ENCODE measurements at regions not wholly inside any gene's neighbourhood (a gene's known extent, or its start where the extent isn't known, plus 50 kb on each side); places are given as distances from the start of the nearest gene placed in this dataset.

DNA sequence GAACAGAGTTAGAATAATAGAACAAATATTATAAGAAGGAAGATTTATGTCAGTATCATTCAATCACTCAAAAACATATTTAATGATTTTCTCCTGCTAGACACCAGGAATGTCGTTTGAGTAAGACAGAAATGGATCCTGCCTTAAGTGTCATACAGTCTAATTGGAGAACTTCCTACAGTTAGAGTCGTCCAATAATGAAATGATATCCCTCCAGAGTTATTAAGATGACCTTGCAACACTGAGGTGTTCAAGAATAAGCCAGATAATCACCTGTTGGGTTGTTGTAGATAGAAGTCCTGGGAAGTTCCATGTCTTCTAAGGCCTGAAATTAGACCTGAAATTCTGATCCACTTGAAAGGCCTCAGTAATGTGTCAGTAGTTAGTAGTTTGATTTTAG lies 132.3 kb downstream of the SLC38A4 start:
- ChIA-PET RAD21 (ENCODE audit: low non-redundant PET in 1 of 2, low total read pairs in 2 of 2, uncharacterized antibody in 2 of 2, unreplicated experiment in 2 of 2) (no interaction called here), POLR2A (no interaction called here), CTCF (no interaction called here)
- DNase-seq (ENCODE audit: low read depth, low spot score) (no peak), ATAC-seq (no peak)
- TF ChIP-seq JUND (IDR thresholded peaks at IDR 0.05) (no peak), SP1 (IDR thresholded peaks at IDR 0.05; ENCODE audit: low read depth) (no peak), POLR2A (IDR thresholded peaks at IDR 0.05; ENCODE audit: borderline replicate concordance, extremely low read depth, insufficient read depth, insufficient read length) (no peak), YY1 (IDR thresholded peaks at IDR 0.05; ENCODE audit: extremely low read depth, insufficient replicate concordance, low read depth, low read length) (no peak), ELF1 (IDR thresholded peaks at IDR 0.05; ENCODE audit: borderline replicate concordance, low read depth) (no peak), ATF3 (IDR thresholded peaks at IDR 0.05) (no peak), EZH2phosphoT487 (IDR thresholded peaks at IDR 0.05; ENCODE audit: borderline replicate concordance) (no peak), EZH2 (IDR thresholded peaks at IDR 0.05) (no peak), SIN3A (IDR thresholded peaks at IDR 0.05; ENCODE audit: low read depth) (no peak)
- TF ChIP-seq, protein P1, sequence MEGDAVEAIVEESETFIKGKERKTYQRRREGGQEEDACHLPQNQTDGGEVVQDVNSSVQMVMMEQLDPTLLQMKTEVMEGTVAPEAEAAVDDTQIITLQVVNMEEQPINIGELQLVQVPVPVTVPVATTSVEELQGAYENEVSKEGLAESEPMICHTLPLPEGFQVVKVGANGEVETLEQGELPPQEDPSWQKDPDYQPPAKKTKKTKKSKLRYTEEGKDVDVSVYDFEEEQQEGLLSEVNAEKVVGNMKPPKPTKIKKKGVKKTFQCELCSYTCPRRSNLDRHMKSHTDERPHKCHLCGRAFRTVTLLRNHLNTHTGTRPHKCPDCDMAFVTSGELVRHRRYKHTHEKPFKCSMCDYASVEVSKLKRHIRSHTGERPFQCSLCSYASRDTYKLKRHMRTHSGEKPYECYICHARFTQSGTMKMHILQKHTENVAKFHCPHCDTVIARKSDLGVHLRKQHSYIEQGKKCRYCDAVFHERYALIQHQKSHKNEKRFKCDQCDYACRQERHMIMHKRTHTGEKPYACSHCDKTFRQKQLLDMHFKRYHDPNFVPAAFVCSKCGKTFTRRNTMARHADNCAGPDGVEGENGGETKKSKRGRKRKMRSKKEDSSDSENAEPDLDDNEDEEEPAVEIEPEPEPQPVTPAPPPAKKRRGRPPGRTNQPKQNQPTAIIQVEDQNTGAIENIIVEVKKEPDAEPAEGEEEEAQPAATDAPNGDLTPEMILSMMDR (IDR thresholded peaks at IDR 0.05 in 2 of 3, conservative IDR thresholded peaks at IDR 0.05 in 1 of 3; ENCODE audit: borderline replicate concordance in 1 of 3, insufficient read depth in 1 of 3, low read depth in 2 of 3, low read length in 2 of 3): no peak
- Histone ChIP-seq H4K20me1 (ENCODE audit: insufficient read depth) (no peaks in the 10 kb centered on the region), H3K79me2 (ENCODE audit: insufficient read depth, low read length) (no peaks in the 10 kb centered on the region), H3K36me3 (ENCODE audit: control insufficient read depth in 1 of 2, insufficient read depth in 2 of 2, low read length in 2 of 2) (no peaks in the 10 kb centered on the region), H2AFZ (ENCODE audit: low read depth, low read length, poor library complexity, severe bottlenecking) (no peak overlapping the region), H3K9ac (ENCODE audit: low read length) (no peak overlapping the region), H3K4me3 (replicated peaks in 1 of 2; ENCODE audit: low read depth in 1 of 2, low read length in 2 of 2) (no peak overlapping the region), H3K4me2 (ENCODE audit: low read length) (no peak overlapping the region), H3K27me3 (ENCODE audit: insufficient read depth, low read length) (no peaks in the 10 kb centered on the region), H3K27ac (ENCODE audit: low read depth, low read length) (no peak overlapping the region), H3K9me3 (ENCODE audit: control insufficient read depth in 1 of 2, insufficient read depth in 1 of 2, low read depth in 1 of 2, low read length in 2 of 2) (no peaks in the 10 kb centered on the region), H3K4me1 (ENCODE audit: control insufficient read depth in 1 of 2, insufficient read depth in 2 of 2, low read length in 2 of 2) (no peaks in the 10 kb centered on the region), H3K9me2 (ENCODE audit: insufficient read depth) (no peaks in the 10 kb centered on the region)
- BruUV-seq (replicated peaks): no TSS peak
- intact Hi-C loops (cut with micrococcal nuclease): no loop called here

DNA sequence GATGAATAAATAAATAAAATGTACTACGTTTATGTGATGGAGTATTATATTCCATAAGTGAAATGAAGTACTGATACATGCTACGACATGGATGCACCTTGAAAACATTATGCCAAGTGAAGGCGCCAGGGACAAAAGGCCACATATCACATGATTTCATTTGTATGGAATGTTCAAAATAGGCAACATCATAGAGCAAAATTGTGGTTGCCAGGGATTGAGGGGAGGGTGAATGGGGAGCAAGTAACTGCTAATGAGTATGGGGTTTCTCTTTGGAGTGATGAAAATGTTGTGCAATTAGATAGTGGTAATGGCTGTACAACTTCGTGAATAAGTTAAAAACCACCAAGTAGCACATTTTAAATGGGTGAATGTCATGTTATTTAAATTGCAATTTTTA lies 132.8 kb downstream of the SLC38A4 start:
- ChIA-PET CTCF (no interaction called here), POLR2A (no interaction called here), RAD21 (ENCODE audit: low non-redundant PET in 1 of 2, low total read pairs in 2 of 2, uncharacterized antibody in 2 of 2, unreplicated experiment in 2 of 2) (no interaction called here)
- Histone ChIP-seq H3K4me1 (ENCODE audit: control insufficient read depth in 1 of 2, insufficient read depth in 2 of 2, low read length in 2 of 2) (no peaks in the 10 kb centered on the region), H3K9me3 (ENCODE audit: control insufficient read depth in 1 of 2, insufficient read depth in 1 of 2, low read depth in 1 of 2, low read length in 2 of 2) (no peaks in the 10 kb centered on the region), H4K20me1 (ENCODE audit: insufficient read depth) (no peaks in the 10 kb centered on the region), H3K27ac (ENCODE audit: low read depth, low read length) (no peak overlapping the region), H3K4me3 (replicated peaks in 1 of 2; ENCODE audit: low read depth in 1 of 2, low read length in 2 of 2) (no peak overlapping the region), H3K4me2 (ENCODE audit: low read length) (no peak overlapping the region), H2AFZ (ENCODE audit: low read depth, low read length, poor library complexity, severe bottlenecking) (no peak overlapping the region), H3K9me2 (ENCODE audit: insufficient read depth) (no peaks in the 10 kb centered on the region), H3K36me3 (ENCODE audit: control insufficient read depth in 1 of 2, insufficient read depth in 2 of 2, low read length in 2 of 2) (no peaks in the 10 kb centered on the region), H3K27me3 (ENCODE audit: insufficient read depth, low read length) (no peaks in the 10 kb centered on the region), H3K79me2 (ENCODE audit: insufficient read depth, low read length) (no peaks in the 10 kb centered on the region), H3K9ac (ENCODE audit: low read length) (no peak overlapping the region)
- BruUV-seq (replicated peaks): no TSS peak
- intact Hi-C loops (cut with micrococcal nuclease): no loop called here
- ATAC-seq: no peak
- DNase-seq (ENCODE audit: low read depth, low spot score): no peak
- TF ChIP-seq SP1 (IDR thresholded peaks at IDR 0.05; ENCODE audit: low read depth): no peak
- no peak for TF ChIP-seq REST (IDR thresholded peaks at IDR 0.05; ENCODE audit: low read depth)
- TF ChIP-seq, protein P1 (IDR thresholded peaks at IDR 0.05 in 2 of 3, conservative IDR thresholded peaks at IDR 0.05 in 1 of 3; ENCODE audit: borderline replicate concordance in 1 of 3, insufficient read depth in 1 of 3, low read depth in 2 of 3, low read length in 2 of 3): no peak
- no peak for TF ChIP-seq EZH2 (IDR thresholded peaks at IDR 0.05)

All from HCT116 (cell line).